Activated CD4-positive, alpha-beta T cell treated with anti-CD3 and anti-CD28 coated beads for 4 hours (primary cell): ENCODE measurements at regions not wholly inside any gene's neighbourhood (a gene's known extent, or its start where the extent isn't known, plus 50 kb on each side); places are given as distances from the start of the nearest gene placed in this dataset.

Experiments
- DNase-seq, 2 donors: peaks; one replicate each; pipeline ENCODE4 v3.0.0-alpha.2; 2020

- DNase-seq: no peak
These were observed 93.4 kb downstream of the TENT4A start for GRCh38 chr5:6806668-6807067.

- no peak for DNase-seq
These were observed 95.2 kb downstream of the TENT4A start for GRCh38 chr5:6808462-6808861.

GRCh38 chr5:6810641-6811405, 97.6 kb downstream of the TENT4A start:
- DNase-seq: no peak

GRCh38 chr5:6812091-6812490, 98.9 kb downstream of the TENT4A start:
- DNase-seq: no peak

- DNase-seq: no peak
These were observed 99.8 kb downstream of the TENT4A start for GRCh38 chr5:6812800-6813731.

GRCh38 chr5:6814816-6815215, 101.6 kb downstream of the TENT4A start:
- DNase-seq: no peak

GRCh38 chr5:6818594-6819511, 105.6 kb downstream of the TENT4A start:
- no peak for DNase-seq

GRCh38 chr5:6819521-6819920, 106.3 kb downstream of the TENT4A start:
- no peak for DNase-seq

- DNase-seq: peak; percentile 8 to 10
These were observed 107.7 kb downstream of the TENT4A start for GRCh38 chr5:6820851-6821479.

- no peak for DNase-seq
These were observed 108.8 kb downstream of the TENT4A start for GRCh38 chr5:6822068-6822467.

- no peak for DNase-seq
These were observed 109.5 kb downstream of the TENT4A start for GRCh38 chr5:6822556-6823343.

GRCh38 chr5:6823996-6824395, 110.8 kb downstream of the TENT4A start:
- DNase-seq: no peak

- DNase-seq: no peak
These were observed 112.5 kb downstream of the TENT4A start for GRCh38 chr5:6825678-6826244.

GRCh38 chr5:6826756-6827155, 113.5 kb downstream of the TENT4A start:
- DNase-seq: no peak

GRCh38 chr5:6827526-6828219, 114.4 kb downstream of the TENT4A start:
- DNase-seq: peak; percentile 11 to 18

- no peak for DNase-seq
These were observed 116.0 kb downstream of the TENT4A start for GRCh38 chr5:6829150-6829784.

- DNase-seq: no peak
These were observed 117.5 kb downstream of the TENT4A start for GRCh38 chr5:6830643-6831239.

- DNase-seq: no peak
These were observed 118.7 kb downstream of the TENT4A start for GRCh38 chr5:6831678-6832671.
